Uterus (tissue), 3 donors: ENCODE measurements at regions not wholly inside any gene's neighbourhood (a gene's known extent, or its start where the extent isn't known, plus 50 kb on each side); places are given as distances from the start of the nearest gene placed in this dataset.

ENCODE experiments used
- DNase-seq, 2 donors: peaks; one replicate each; pipeline ENCODE4 v3.0.0-alpha.2; 2019 to 2020
- H3K27ac ChIP-seq, 2 donors: fragments of 200-600 bp; sonication (generic); 1 replicate in 1 of 2; 2 replicates in 1 of 2; pipeline ENCODE4 v1.5.1; 2016 to 2018
- H3K27me3 ChIP-seq, 2 donors: fragments of 200-600 bp; sonication (generic); one replicate each; pipeline ENCODE4 v1.5.1; 2018 to 2019; ENCODE audit warnings: control low read depth in 1 of 2
- H3K36me3 ChIP-seq, 2 donors: fragments of 200-600 bp; sonication (generic); one replicate each; pipeline ENCODE4 v1.5.1; 2019; ENCODE audit warnings: control low read depth in 1 of 2
- H3K4me1 ChIP-seq, 2 donors: fragments of 200-600 bp; sonication (generic); one replicate each; pipeline ENCODE4 v1.5.1; 2018 to 2019; ENCODE audit warnings: control low read depth in 1 of 2
- H3K4me3 ChIP-seq, 2 donors: fragments of 200-600 bp; sonication (generic); 1 replicate in 1 of 2; 2 replicates in 1 of 2; pipeline ENCODE4 v1.5.1; 2018 to 2019; ENCODE audit warnings: mild to moderate bottlenecking in 1 of 2
- H3K9me3 ChIP-seq, 2 donors: fragments of 200-600 bp; sonication (generic); one replicate each; pipeline ENCODE4 v1.5.1; 2019; ENCODE audit warnings: control low read depth in 1 of 2
- POLR2A ChIP-seq, 2 donors: fragments of 450-650 bp; IDR thresholded peaks; one replicate each; pipeline ENCODE4 v1.6.1; 2016; ENCODE audit warnings: antibody characterized with exemption in 2 of 2, mild to moderate bottlenecking in 1 of 2, moderate library complexity in 1 of 2
- intact Hi-C: fragments of 100-400 bp; cut with DNase I; formaldehyde crosslinking; loops from one replicate; pipeline ENCODE4 v1.15.1; 2023; ENCODE audit warnings: low total_unique reads
- TF ChIP-seq, protein P1 (sequence below), 4 experiments: fragments of 200-600 bp in 2 of 4; fragments of 450-650 bp in 2 of 4; sonication (generic) in 2 of 4; IDR thresholded peaks; one replicate each; pipeline ENCODE4 v1.5.1; 2016 to 2019; ENCODE audit warnings: antibody characterized with exemption in 4 of 4, mild to moderate bottlenecking in 2 of 4, moderate library complexity in 1 of 4
- donor health status: DM: yes; HTN: yes; CAD: no.

DNA sequence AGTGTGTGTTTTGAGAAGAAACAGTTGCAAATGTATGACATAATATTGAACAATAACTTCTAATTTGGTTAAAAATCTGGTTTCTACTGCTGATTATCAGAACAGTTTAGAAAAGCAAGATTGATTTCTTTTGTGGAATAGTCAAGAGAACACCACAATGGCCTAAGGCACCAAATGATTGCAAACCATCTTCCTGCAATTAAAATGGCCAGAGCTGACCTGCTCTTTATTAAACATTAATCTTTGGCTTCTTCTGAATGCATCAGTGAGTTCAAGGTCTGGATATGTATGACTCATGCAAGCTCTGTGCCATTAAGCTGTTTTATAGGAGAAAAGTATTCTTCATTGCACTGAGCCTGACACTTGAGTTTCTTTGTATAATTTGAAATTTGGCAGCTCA, 107.8 kb upstream of the PDHA2 start:
- Histone ChIP-seq H3K9me3 (no peaks in the 10 kb centered on the region), H3K4me3 (no peak overlapping the region), H3K27ac (no peak overlapping the region), H3K27me3 (no peaks in the 10 kb centered on the region), H3K36me3 (no peaks in the 10 kb centered on the region), H3K4me1 (no peaks in the 10 kb centered on the region)
- TF ChIP-seq, protein P1, sequence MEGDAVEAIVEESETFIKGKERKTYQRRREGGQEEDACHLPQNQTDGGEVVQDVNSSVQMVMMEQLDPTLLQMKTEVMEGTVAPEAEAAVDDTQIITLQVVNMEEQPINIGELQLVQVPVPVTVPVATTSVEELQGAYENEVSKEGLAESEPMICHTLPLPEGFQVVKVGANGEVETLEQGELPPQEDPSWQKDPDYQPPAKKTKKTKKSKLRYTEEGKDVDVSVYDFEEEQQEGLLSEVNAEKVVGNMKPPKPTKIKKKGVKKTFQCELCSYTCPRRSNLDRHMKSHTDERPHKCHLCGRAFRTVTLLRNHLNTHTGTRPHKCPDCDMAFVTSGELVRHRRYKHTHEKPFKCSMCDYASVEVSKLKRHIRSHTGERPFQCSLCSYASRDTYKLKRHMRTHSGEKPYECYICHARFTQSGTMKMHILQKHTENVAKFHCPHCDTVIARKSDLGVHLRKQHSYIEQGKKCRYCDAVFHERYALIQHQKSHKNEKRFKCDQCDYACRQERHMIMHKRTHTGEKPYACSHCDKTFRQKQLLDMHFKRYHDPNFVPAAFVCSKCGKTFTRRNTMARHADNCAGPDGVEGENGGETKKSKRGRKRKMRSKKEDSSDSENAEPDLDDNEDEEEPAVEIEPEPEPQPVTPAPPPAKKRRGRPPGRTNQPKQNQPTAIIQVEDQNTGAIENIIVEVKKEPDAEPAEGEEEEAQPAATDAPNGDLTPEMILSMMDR (IDR thresholded peaks at IDR 0.05), result no peak
- no peak for TF ChIP-seq POLR2A (IDR thresholded peaks at IDR 0.05)
- intact Hi-C loops, result no loop called here
- DNase-seq, result no peak

DNA sequence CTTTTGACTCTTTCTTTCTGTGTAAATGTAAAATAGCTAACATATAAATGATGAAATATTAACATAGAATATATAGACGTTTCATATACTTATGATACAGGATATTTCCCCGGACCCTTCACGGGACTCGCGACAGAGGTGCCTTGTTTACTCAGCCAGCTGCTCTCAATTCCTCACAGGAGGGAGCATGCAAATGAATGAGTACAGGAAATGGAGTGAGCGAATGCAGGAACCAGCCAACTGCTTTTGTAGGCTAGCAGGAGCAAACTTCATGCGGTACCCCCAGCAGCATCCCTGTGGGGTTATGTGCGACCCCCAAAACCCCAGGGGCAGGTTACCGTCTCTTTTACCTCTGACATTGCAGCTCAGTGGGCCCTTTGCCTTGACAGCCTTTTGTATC, 110.3 kb upstream of the PDHA2 start:
- H3K4me3 ChIP-seq, result no peak overlapping the region
- no peaks in the 10 kb centered on the region for H3K27me3 ChIP-seq
- no peak overlapping the region for H3K27ac ChIP-seq
- no peaks in the 10 kb centered on the region for H3K36me3 ChIP-seq
- no peaks in the 10 kb centered on the region for H3K9me3 ChIP-seq
- H3K4me1 ChIP-seq, result no peaks in the 10 kb centered on the region
- intact Hi-C loops, result no loop called here
- TF ChIP-seq, protein P1 (IDR thresholded peaks at IDR 0.05), result no peak
- no peak for TF ChIP-seq POLR2A (IDR thresholded peaks at IDR 0.05)
- no peak for DNase-seq

DNA sequence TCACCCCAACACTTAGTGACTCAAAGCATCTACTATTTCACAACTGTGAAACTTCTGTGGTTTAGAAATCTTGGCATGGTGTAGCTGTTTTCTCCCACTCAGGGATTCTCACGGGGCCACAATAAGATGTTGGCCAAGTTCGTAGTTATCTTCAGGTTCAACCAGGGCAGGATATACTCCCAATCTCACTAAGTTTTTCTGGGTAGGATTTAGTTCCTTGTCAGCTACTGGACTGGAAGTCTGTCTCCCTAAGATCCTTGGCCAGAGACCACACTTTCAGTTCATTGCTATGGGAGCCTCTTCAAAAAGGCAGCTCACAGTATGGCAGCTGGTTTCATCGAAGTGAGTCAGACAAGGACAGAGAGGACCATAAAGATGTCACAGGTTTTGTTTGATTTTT, 111.7 kb upstream of the PDHA2 start:
- no peaks in the 10 kb centered on the region for H3K4me1 ChIP-seq
- no peaks in the 10 kb centered on the region for H3K9me3 ChIP-seq
- DNase-seq, result peak; percentile 39 to 62
- TF ChIP-seq POLR2A (IDR thresholded peaks at IDR 0.05), result no peak
- TF ChIP-seq, protein P1 (IDR thresholded peaks at IDR 0.05), result no peak
- H3K36me3 ChIP-seq, result no peaks in the 10 kb centered on the region
- peak overlapping the region; percentile 44 to 58 for H3K27ac ChIP-seq
- intact Hi-C loops, result no loop called here
- no peak overlapping the region for H3K4me3 ChIP-seq
- H3K27me3 ChIP-seq, result no peaks in the 10 kb centered on the region

DNA sequence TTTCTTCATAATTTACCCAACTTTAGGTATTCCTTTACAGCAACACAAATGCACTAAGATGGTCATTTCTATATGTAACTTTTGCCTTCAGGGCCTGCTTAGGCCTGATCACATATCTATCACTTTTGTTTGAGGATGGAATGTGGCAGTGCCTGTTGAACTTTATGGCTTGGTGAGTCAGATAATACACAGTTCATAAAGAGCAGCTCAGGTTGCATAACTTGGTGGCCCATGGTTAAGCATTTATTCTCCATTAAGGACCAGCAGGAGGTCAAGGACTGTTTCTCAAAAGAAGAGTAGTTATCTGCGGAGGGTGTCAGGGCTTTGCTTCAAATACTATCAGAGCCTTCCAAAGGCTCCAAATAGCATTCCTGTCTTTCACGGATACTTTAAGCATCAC, 124.1 kb upstream of the PDHA2 start:
- Histone ChIP-seq H3K27ac (no peak overlapping the region), H3K9me3 (no peaks in the 10 kb centered on the region), H3K27me3 (no peaks in the 10 kb centered on the region), H3K4me3 (no peak overlapping the region), H3K36me3 (no peaks in the 10 kb centered on the region), H3K4me1 (no peaks in the 10 kb centered on the region)
- DNase-seq, result no peak
- intact Hi-C loops, result no loop called here
- TF ChIP-seq, protein P1 (IDR thresholded peaks at IDR 0.05), result no peak
- TF ChIP-seq POLR2A (IDR thresholded peaks at IDR 0.05), result no peak

DNA sequence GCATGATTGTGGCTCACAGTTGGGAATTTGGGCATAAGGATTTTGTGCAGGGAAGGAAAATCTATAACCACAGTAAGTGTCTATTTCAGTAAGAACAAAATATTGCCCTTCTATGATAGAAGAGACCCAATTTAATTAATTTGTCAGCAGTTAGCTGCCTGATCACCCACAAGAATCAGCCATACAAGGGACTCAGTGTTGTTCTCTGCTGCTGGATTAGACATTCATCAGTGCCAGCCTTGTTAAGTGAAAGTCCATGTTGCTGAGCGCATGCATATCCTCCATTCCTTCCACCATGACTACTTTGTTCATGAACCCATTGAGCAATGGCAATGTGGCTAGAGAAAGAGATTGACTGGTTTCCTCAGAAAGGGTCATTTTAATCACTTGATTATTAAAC, 125.3 kb upstream of the PDHA2 start:
- no peaks in the 10 kb centered on the region for H3K36me3 ChIP-seq
- H3K27me3 ChIP-seq, result no peaks in the 10 kb centered on the region
- intact Hi-C loops, result no loop called here
- no peak overlapping the region for H3K27ac ChIP-seq
- TF ChIP-seq, protein P1 (IDR thresholded peaks at IDR 0.05), result no peak
- TF ChIP-seq POLR2A (IDR thresholded peaks at IDR 0.05), result no peak
- no peaks in the 10 kb centered on the region for H3K9me3 ChIP-seq
- H3K4me1 ChIP-seq, result no peaks in the 10 kb centered on the region
- no peak for DNase-seq
- no peak overlapping the region for H3K4me3 ChIP-seq
